NCI-H187 treated with DMSO at 0.1 percent for 48 hours (cell line): ENCODE measurements at regions not wholly inside any gene's neighbourhood (a gene's known extent, or its start where the extent isn't known, plus 50 kb on each side); places are given as distances from the start of the nearest gene placed in this dataset.
"Not testable (repeated sequence)": the region's sequence is repeated elsewhere in the genome, so short reads cannot be mapped to it uniquely, and the experiment has no call there.

ENCODE experiments used
- DNase-seq: peaks from one replicate; lab custom pipeline; 2025; lab: John Stamatoyannopoulos, UW

DNA sequence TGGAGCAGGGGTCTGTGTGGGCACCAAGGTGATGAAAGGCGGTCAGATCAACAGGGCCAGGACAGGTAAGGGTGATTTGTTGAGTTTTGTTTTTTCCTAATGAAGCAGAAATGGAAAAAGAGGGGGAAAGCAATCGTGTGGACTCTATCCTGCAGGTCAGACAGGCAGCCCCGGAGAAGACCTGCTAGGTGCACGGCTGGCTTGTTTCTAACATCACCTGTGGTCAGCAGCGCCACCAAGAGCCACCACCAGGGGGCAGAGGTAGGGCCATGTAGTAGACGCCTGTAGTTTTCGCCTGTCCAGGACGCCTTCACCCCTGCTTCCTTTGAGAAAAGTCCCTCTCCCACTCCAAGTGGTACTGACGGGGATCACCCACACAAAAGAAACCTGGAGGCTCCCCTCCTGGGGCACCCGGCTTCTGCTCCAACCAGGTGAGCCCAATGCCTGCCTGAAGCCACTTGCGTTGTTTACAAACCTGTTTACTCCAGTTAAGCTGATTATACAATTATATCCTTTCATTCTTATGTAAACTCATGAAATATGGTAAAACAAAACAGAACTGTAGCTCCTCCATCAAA is 54.2 kb upstream of the SEC14L1 start:
- DNase-seq = peak; percentile 38

DNA sequence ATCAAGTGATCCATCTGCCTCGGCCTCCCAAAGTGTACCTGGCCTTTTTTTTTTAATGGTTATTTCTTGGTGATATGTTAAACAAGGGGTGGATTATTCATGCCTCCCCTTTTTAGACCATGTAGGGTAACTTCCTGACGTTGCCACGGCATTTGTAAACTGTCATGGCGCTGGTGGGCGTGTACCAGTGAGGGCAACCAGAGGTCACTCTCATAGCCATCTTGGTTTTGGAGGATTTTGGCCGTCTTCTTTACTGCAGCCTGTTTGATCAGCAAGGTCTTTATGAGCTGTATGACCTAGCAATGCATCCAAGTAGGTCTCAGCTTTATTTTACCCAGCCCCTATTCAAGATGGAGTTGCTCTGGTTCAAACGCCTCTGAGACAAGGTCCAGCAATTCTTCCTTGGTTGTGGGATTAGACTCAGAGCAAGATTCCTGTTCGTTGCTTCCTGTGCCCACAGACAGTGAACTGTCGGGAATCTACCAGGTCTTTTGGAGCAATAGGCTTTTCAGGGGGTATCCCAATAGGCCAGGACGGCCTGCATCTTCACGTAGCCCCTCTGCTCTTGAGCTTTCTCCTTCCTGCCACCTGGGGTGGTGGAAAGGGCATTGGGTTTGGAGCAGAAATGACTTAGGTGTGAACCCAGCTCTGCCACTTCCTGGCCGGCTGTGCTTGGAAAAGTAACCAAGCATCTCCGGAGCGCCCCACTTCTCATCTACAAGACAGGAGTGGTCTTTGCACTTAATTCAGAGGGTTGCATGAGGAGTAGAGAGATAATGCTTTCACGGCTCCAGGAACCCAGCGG is 52.9 kb upstream of the SEC14L1 start:
- no peak for DNase-seq

DNA sequence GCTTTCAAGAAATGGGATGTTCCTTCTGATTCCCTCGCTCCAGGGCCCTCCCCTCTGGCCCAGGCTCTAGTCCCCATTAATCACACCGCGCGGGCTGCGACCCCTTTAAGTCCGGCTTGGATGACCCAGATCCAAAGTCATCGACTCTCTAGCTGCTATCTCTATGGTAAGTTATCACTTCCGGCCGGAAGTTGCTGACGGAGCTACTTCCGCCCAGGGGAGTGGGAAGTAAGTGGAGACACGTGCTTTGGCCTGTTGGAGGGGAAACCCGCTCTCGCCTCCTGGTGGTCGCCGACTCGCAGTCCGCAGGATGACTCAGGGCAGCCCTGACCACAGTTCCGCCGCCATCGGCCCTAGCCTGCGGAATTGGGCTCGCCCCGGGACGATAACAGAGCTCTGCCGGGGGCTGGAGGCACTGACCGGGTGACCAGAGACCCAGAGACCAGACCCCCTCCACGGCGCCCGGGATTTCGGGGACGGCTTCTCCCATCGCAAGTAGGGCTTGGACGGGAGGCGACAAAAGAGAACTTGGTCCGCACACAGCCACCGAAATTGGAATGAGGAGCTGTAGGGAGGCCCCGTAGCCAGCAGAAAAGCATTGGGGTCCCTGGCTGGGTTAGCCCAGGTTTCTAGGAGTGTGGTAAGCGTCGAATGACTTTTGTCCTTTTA is 52.2 kb upstream of the SEC14L1 start:
- DNase-seq = peak; percentile 69

- DNase-seq = no peak
Observed at GRCh38 chr17:77089124-77089490, 51.7 kb upstream of the SEC14L1 start.

GRCh38 chr17:77089949-77090348 is 50.8 kb upstream of the SEC14L1 start:
- not testable (repeated sequence) for DNase-seq

DNA sequence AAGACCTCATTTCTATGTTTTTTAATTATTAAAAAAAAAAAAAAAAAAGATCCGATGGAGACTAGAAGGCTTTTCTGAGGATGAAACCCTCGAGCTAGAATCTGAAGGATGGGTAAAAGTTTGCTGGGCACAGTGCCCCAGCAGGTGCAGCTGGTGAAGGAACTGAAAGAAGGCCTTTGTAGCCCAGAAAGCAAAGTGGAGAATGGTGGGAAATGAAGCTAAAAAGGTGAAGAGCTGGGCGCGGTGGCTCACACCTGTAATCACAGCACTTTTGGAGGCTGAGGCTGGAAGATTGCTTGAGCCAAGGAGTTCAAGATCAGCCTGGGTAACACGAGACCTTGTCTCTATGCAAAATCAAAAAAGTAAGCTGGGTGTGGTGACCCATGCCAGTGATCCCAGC is 50.3 kb upstream of the SEC14L1 start:
- DNase-seq = no peak
